ENCODE measurements at regions not wholly inside any gene's neighbourhood (a gene's known extent, or its start where the extent isn't known, plus 50 kb on each side); places are given as distances from the start of the nearest gene placed in this dataset.

- intact Hi-C loops (cut with micrococcal nuclease; ENCODE audit: unreplicated experiment) (no loop called here), in situ Hi-C loops (cut with MboI) (no loop called here)
- SMC1A ChIA-PET (ENCODE audit: uncharacterized antibody, unreplicated experiment) = no interaction called here
- RAD21 ChIA-PET (ENCODE audit: unreplicated experiment) = no interaction called here
- H3K4me3 ChIP-seq = no peak overlapping the region
- H3K27ac ChIP-seq (ENCODE audit: control insufficient read depth, insufficient read depth) = no peak overlapping the region
- no peaks in the 10 kb centered on the region for H3K27me3 ChIP-seq (replicated peaks in 1 of 2; ENCODE audit: control insufficient read depth in 2 of 2, insufficient read depth in 2 of 2, low read length in 1 of 2)
- no peaks in the 10 kb centered on the region for H3K79me2 ChIP-seq (ENCODE audit: control insufficient read depth, insufficient read depth, low read length)
- no TSS peak for BruUV-seq (replicated peaks)
- H4K20me1 ChIP-seq (ENCODE audit: control insufficient read depth, insufficient read depth) = no peaks in the 10 kb centered on the region
- DNase-seq (ENCODE audit: low read depth, low spot score) (no peak), ATAC-seq (no peak), FAIRE-seq (no peak)
- no peak overlapping the region for H3K4me2 ChIP-seq (ENCODE audit: control insufficient read depth, insufficient read depth)
- POLR2A ChIA-PET = no interaction called here
- CTCF ChIA-PET = interaction anchor here (1.2 to 1.3 kb wide), 2 partner anchors 9 to 22 kb away, joined by 3 read pairs; no protein-coding TSS in a partner anchor
- no peaks in the 10 kb centered on the region for H3K4me1 ChIP-seq (ENCODE audit: control insufficient read depth, insufficient read depth, low read length)
- TF ChIP-seq RFX5 (IDR thresholded peaks at IDR 0.05; ENCODE audit: low read depth, low read length) = no peak
- TF ChIP-seq RAD21 (IDR thresholded peaks at IDR 0.05; ENCODE audit: insufficient read depth, low read depth, low read length) = no peak
- no peak for TF ChIP-seq PRDM15 (CRISPR knock-in tag; IDR thresholded peaks at IDR 0.05)
- TF ChIP-seq KAT2A (conservative IDR thresholded peaks at IDR 0.05; ENCODE audit: control insufficient read depth, low read depth, low read length) = no peak
- WGBS (ENCODE audit: insufficient coverage, insufficient replicate concordance, low lambda C conversion rate, missing lambda C conversion rate) = 21% methylated on average over 6 of the region's 7 CpGs
- H2AFZ ChIP-seq (ENCODE audit: control insufficient read depth, low read depth, low read length) = no peak overlapping the region
- H3K36me3 ChIP-seq (ENCODE audit: control insufficient read depth in 2 of 2, insufficient read depth in 2 of 2, low read length in 1 of 2) = no peaks in the 10 kb centered on the region
- H3K9me3 ChIP-seq (replicated peaks; ENCODE audit: control insufficient read depth, insufficient read depth, low read length) = no peaks in the 10 kb centered on the region
- H3K9ac ChIP-seq (ENCODE audit: control insufficient read depth, insufficient read depth, low read length) = no peak overlapping the region
These were observed 60.2 kb downstream of the TFAP2C start for GRCh38 chr20:56689318-56689717.
